HEK293 (cell line): ENCODE measurements at regions not wholly inside any gene's neighbourhood (a gene's known extent, or its start where the extent isn't known, plus 50 kb on each side); places are given as distances from the start of the nearest gene placed in this dataset.

Experiments used
- CTCF ChIA-PET: fragments of 350-600 bp; formaldehyde crosslinking; extraction: SDS; loops from one replicate; lab custom pipeline; 2021; ENCODE audit warnings: antibody characterized with exemption; lab: Yijun Ruan, JAX
- POLR2A ChIA-PET: fragments of 300-600 bp; formaldehyde crosslinking; extraction: SDS; loops from one replicate; lab custom pipeline; 2020; ENCODE audit warnings: antibody characterized with exemption, inconsistent platforms; lab: Yijun Ruan, JAX
- H3K27ac ChIP-seq: fragments of 200-500 bp; sonication (Bioruptor generic); 2 replicates; pipeline ENCODE4 v1.5.1; 2014; ENCODE audit warnings: low read depth, low read length, control low read depth, inconsistent platforms; ENCODE audit errors: extremely low read depth
- H3K36me3 ChIP-seq, 2 experiments: fragments of 200-500 bp in 1 of 2; sonication (Bioruptor generic) in 1 of 2; 1 replicate in 1 of 2; 2 replicates in 1 of 2; pipeline ENCODE4 v1.5.1; 2014 to 2017; ENCODE audit warnings: inconsistent platforms in 2 of 2, low read length in 2 of 2; ENCODE audit not compliant: control insufficient read depth in 2 of 2, insufficient read depth in 1 of 2
- H3K4me1 ChIP-seq: fragments of 200-500 bp; sonication (Bioruptor generic); 2 replicates; pipeline ENCODE4 v1.5.1; 2014; ENCODE audit warnings: mild to moderate bottlenecking, low read length, inconsistent platforms; ENCODE audit not compliant: control insufficient read depth, insufficient read depth
- H3K4me3 ChIP-seq: 2 replicates; pipeline ENCODE4 v1.5.1; 2011; ENCODE audit warnings: low read depth, mild to moderate bottlenecking, control low read depth, low read length, moderate library complexity
- H3K9me3 ChIP-seq: fragments of 200-500 bp; sonication (Bioruptor generic); 2 replicates; pipeline ENCODE4 v1.5.1; 2014; ENCODE audit warnings: low read depth, low read length, inconsistent platforms; ENCODE audit not compliant: control insufficient read depth, insufficient read depth
- FEZF1 ChIP-seq: fragments of 450-650 bp; formaldehyde crosslinking; IDR thresholded peaks from 2 replicates; pipeline ENCODE4 v1.5.1; 2016; ENCODE audit warnings: missing biosample characterization, missing genetic modification characterization
- GLI2 ChIP-seq: fragments of 450-650 bp; formaldehyde crosslinking; IDR thresholded peaks from 2 replicates; pipeline ENCODE4; 2017; ENCODE audit warnings: missing biosample characterization, missing genetic modification characterization, low read depth, borderline replicate concordance
- HOXA7 ChIP-seq: sonication (generic); formaldehyde crosslinking; IDR thresholded peaks from 2 replicates; pipeline ENCODE4 v1.8.1; 2022; ENCODE audit warnings: missing genetic modification reagents, borderline replicate concordance
- PRDM1 ChIP-seq: fragments of 450-650 bp; formaldehyde crosslinking; IDR thresholded peaks from 2 replicates; pipeline ENCODE4; 2016; ENCODE audit warnings: missing biosample characterization, missing genetic modification characterization
- ZBTB17 ChIP-seq: fragments of 450-650 bp; formaldehyde crosslinking; IDR thresholded peaks from 2 replicates; pipeline ENCODE4 v1.5.1; 2016; ENCODE audit warnings: missing biosample characterization, missing genetic modification characterization
- ZNF184 ChIP-seq: fragments of 450-650 bp; IDR thresholded peaks from 2 replicates; pipeline ENCODE4 v1.5.1; 2018; ENCODE audit warnings: missing biosample characterization, mild to moderate bottlenecking, missing genetic modification characterization
- ZNF214 ChIP-seq: fragments of 450-650 bp; formaldehyde crosslinking; IDR thresholded peaks from 2 replicates; pipeline ENCODE4 v1.5.1; 2017; ENCODE audit warnings: missing biosample characterization, mild to moderate bottlenecking, missing genetic modification characterization, borderline replicate concordance
- ZNF423 ChIP-seq: fragments of 450-650 bp; formaldehyde crosslinking; IDR thresholded peaks from 2 replicates; pipeline ENCODE4 v1.5.1; 2016; ENCODE audit warnings: missing biosample characterization, missing genetic modification characterization
- ZNF530 ChIP-seq: fragments of 450-650 bp; formaldehyde crosslinking; IDR thresholded peaks from 2 replicates; pipeline ENCODE4 v1.5.1; 2016; ENCODE audit warnings: low read depth, missing biosample characterization, missing genetic modification characterization
- ZNF544 ChIP-seq: fragments of 450-650 bp; formaldehyde crosslinking; IDR thresholded peaks from 2 replicates; pipeline ENCODE4 v1.5.0; 2017; ENCODE audit warnings: missing biosample characterization, missing genetic modification characterization
- ZNF830 ChIP-seq: fragments of 450-650 bp; IDR thresholded peaks from 2 replicates; pipeline ENCODE4 v1.5.0; 2018; ENCODE audit warnings: missing biosample characterization, missing genetic modification characterization, low read depth, mild to moderate bottlenecking, moderate library complexity
- TF ChIP-seq, protein P1 (sequence below): fragments of 450-650 bp; formaldehyde crosslinking; IDR thresholded peaks from 2 replicates; pipeline ENCODE4 v1.5.1; 2016; ENCODE audit warnings: missing biosample characterization, missing genetic modification characterization
- TF ChIP-seq, protein P2 (sequence below): fragments of 450-650 bp; formaldehyde crosslinking; IDR thresholded peaks from 2 replicates; pipeline ENCODE4 v1.5.1; 2016; ENCODE audit warnings: missing biosample characterization, missing genetic modification characterization
- TF ChIP-seq, protein P3 (sequence below): fragments of 450-650 bp; IDR thresholded peaks from 2 replicates; pipeline ENCODE4 v1.5.1; 2018; ENCODE audit warnings: missing biosample characterization, mild to moderate bottlenecking, missing genetic modification characterization
- TF ChIP-seq, protein P4 (sequence below): fragments of 450-650 bp; formaldehyde crosslinking; optimal IDR thresholded peaks from 2 replicates; pipeline ENCODE3; 2016; ENCODE audit warnings: missing biosample characterization, mild to moderate bottlenecking, missing genetic modification characterization
- TF ChIP-seq, protein P5 (sequence below): fragments of 450-650 bp; formaldehyde crosslinking; IDR thresholded peaks from 2 replicates; pipeline ENCODE4 v1.5.1; 2016; ENCODE audit warnings: missing biosample characterization, missing genetic modification characterization, low read depth

DNA sequence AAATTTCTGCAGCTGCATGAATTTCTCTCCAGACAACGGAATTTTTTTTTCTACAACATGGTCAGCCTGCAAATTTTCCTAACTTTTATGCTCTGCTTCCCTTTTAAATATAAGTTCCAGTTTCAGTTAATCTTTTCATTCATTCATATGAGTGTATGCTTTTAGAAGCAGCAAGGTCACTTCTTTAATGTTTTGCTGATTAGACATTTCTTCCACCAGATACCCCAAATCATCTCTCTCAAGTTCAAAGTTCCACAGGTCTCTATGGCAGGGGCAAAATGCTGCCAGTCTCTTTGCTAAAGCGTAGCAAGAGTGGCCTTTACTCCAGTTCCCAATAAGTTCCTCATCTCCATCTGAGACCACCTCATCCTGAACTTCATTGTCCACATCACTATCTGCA, 205.6 kb upstream of the GRM7 start:
- TF ChIP-seq ZNF530 (tag by site-specific recombination): no peak
- no peak for TF ChIP-seq ZNF544 (tag by site-specific recombination)
- TF ChIP-seq, protein P1, sequence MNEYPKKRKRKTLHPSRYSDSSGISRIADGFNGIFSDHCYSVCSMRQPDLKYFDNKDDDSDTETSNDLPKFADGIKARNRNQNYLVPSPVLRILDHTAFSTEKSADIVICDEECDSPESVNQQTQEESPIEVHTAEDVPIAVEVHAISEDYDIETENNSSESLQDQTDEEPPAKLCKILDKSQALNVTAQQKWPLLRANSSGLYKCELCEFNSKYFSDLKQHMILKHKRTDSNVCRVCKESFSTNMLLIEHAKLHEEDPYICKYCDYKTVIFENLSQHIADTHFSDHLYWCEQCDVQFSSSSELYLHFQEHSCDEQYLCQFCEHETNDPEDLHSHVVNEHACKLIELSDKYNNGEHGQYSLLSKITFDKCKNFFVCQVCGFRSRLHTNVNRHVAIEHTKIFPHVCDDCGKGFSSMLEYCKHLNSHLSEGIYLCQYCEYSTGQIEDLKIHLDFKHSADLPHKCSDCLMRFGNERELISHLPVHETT (tag by site-specific recombination): no peak
- no peak for TF ChIP-seq GLI2 (tag by site-specific recombination)
- TF ChIP-seq HOXA7 (CRISPR knock-in tag): no peak

DNA sequence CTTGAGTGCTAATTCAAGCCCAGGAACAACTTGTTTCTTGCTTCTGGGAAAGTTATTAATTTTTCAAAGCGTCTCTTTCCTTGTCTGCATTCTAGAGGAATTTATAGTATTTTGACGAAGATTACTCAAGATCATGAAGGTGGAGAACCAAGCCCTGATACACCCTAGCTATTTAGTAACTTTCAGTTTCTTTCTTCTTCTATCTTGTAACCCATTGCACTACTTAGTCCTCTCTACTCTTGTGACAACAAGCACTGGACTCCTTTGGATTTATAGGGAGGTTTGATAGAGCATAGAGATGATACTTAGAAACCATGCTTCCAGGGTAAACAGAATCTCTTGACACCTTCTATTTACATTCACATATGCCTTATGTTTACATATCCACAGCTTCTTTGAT, 203.3 kb upstream of the GRM7 start:
- Histone ChIP-seq H3K27ac (no peak overlapping the region), H3K9me3 (no peaks in the 10 kb centered on the region), H3K36me3 (no peaks in the 10 kb centered on the region), H3K4me1 (no peaks in the 10 kb centered on the region), H3K4me3 (no peak overlapping the region)
- TF ChIP-seq, protein P2, sequence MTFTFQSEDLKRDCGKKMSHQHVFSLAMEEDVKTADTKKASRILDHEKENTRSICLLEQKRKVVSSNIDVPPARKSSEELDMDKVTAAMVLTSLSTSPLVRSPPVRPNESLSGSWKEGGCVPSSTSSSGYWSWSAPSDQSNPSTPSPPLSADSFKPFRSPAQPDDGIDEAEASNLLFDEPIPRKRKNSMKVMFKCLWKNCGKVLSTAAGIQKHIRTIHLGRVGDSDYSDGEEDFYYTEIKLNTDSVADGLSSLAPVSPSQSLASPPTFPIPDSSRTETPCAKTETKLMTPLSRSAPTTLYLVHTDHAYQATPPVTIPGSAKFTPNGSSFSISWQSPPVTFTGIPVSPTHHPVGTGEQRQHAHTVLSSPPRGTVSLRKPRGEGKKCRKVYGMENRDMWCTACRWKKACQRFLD: no peak
- TF ChIP-seq, protein P3, sequence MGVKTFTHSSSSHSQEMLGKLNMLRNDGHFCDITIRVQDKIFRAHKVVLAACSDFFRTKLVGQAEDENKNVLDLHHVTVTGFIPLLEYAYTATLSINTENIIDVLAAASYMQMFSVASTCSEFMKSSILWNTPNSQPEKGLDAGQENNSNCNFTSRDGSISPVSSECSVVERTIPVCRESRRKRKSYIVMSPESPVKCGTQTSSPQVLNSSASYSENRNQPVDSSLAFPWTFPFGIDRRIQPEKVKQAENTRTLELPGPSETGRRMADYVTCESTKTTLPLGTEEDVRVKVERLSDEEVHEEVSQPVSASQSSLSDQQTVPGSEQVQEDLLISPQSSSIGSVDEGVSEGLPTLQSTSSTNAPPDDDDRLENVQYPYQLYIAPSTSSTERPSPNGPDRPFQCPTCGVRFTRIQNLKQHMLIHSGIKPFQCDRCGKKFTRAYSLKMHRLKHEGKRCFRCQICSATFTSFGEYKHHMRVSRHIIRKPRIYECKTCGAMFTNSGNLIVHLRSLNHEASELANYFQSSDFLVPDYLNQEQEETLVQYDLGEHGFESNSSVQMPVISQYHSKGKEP (tag by site-specific recombination): no peak
- TF ChIP-seq ZNF214 (tag by site-specific recombination) (no peak), FEZF1 (tag by site-specific recombination) (no peak), ZNF423 (tag by site-specific recombination) (no peak), ZNF830 (tag by site-specific recombination) (no peak), ZNF184 (tag by site-specific recombination) (no peak), PRDM1 (tag by site-specific recombination) (no peak), ZBTB17 (no peak)
- TF ChIP-seq, protein P4, sequence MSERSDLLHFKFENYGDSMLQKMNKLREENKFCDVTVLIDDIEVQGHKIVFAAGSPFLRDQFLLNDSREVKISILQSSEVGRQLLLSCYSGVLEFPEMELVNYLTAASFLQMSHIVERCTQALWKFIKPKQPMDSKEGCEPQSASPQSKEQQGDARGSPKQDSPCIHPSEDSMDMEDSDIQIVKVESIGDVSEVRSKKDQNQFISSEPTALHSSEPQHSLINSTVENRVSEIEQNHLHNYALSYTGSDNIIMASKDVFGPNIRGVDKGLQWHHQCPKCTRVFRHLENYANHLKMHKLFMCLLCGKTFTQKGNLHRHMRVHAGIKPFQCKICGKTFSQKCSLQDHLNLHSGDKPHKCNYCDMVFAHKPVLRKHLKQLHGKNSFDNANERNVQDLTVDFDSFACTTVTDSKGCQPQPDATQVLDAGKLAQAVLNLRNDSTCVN (tag by site-specific recombination): no peak
- TF ChIP-seq, protein P5, sequence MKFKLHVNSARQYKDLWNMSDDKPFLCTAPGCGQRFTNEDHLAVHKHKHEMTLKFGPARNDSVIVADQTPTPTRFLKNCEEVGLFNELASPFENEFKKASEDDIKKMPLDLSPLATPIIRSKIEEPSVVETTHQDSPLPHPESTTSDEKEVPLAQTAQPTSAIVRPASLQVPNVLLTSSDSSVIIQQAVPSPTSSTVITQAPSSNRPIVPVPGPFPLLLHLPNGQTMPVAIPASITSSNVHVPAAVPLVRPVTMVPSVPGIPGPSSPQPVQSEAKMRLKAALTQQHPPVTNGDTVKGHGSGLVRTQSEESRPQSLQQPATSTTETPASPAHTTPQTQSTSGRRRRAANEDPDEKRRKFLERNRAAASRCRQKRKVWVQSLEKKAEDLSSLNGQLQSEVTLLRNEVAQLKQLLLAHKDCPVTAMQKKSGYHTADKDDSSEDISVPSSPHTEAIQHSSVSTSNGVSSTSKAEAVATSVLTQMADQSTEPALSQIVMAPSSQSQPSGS: no peak
- ChIA-PET POLR2A (no interaction called here), CTCF (no interaction called here)

More for the DNA sequence above, 205.6 kb upstream of the GRM7 start:
- no peak overlapping the region for H3K4me3 ChIP-seq
- POLR2A ChIA-PET: no interaction called here
- H3K9me3 ChIP-seq: no peaks in the 10 kb centered on the region
- no peak overlapping the region for H3K27ac ChIP-seq
- CTCF ChIA-PET: interaction anchor here (0.6 kb wide), 1 partner anchor 8 kb away, joined by 3 read pairs; no protein-coding TSS in a partner anchor
- no peaks in the 10 kb centered on the region for H3K4me1 ChIP-seq
- H3K36me3 ChIP-seq: no peaks in the 10 kb centered on the region
